Transverse colon (tissue), 4 donors: ENCODE measurements at regions not wholly inside any gene's neighbourhood (a gene's known extent, or its start where the extent isn't known, plus 50 kb on each side); places are given as distances from the start of the nearest gene placed in this dataset.

Experiments used
- POLR2AphosphoS5 ChIP-seq, 3 donors: sonication (generic); formaldehyde crosslinking; IDR thresholded peaks; one replicate each; pipeline ENCODE4 v1.6.1; 2016; ENCODE audit warnings: antibody characterized with exemption in 3 of 3
- TF ChIP-seq, protein P1 (sequence below), 5 experiments: fragments of 200-600 bp in 3 of 5; fragments of 450-650 bp in 2 of 5; sonication (generic) in 3 of 5; IDR thresholded peaks; 1 replicate in 2 of 5; 2 replicates in 3 of 5; pipeline ENCODE4 v1.5.1; 2016 to 2017; ENCODE audit warnings: antibody characterized with exemption in 5 of 5, inconsistent platforms in 3 of 5, mild to moderate bottlenecking in 2 of 5, moderate library complexity in 1 of 5

DNA sequence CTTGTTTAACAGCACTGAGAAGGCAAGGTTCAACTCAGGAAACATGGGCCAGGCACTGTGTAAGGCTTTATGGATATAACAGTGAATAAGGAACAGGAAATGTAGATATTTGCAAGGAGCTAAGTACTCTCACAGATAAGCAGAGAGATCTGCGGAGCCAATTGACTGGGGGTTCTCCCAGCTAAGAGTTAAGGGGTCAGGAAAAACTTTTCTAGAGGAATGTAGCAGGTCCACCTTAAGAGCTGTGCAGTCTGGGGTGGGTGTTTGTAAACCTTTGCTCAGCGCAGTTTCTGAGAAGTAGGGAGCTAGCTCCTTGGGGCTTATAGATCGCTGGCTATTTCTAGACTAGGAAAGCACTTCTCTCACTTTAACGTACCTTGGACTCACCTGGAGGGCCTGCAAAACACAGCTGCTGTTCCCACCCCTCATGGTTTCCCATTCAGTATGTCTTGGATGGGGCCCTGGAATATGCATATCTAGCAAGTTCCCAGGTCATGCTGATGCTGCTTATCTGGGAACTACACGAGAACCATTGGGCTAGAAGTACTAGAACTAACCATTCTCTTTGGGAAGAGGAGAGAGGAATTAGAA is 51.7 kb downstream of the TLCD4 start:
- TF ChIP-seq, protein P1, sequence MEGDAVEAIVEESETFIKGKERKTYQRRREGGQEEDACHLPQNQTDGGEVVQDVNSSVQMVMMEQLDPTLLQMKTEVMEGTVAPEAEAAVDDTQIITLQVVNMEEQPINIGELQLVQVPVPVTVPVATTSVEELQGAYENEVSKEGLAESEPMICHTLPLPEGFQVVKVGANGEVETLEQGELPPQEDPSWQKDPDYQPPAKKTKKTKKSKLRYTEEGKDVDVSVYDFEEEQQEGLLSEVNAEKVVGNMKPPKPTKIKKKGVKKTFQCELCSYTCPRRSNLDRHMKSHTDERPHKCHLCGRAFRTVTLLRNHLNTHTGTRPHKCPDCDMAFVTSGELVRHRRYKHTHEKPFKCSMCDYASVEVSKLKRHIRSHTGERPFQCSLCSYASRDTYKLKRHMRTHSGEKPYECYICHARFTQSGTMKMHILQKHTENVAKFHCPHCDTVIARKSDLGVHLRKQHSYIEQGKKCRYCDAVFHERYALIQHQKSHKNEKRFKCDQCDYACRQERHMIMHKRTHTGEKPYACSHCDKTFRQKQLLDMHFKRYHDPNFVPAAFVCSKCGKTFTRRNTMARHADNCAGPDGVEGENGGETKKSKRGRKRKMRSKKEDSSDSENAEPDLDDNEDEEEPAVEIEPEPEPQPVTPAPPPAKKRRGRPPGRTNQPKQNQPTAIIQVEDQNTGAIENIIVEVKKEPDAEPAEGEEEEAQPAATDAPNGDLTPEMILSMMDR (IDR thresholded peaks at IDR 0.05) = no peak
- no peak for TF ChIP-seq POLR2AphosphoS5 (IDR thresholded peaks at IDR 0.05)
